NCI-H1105 treated with DMSO at 0.1 percent for 48 hours (cell line): ENCODE measurements at regions not wholly inside any gene's neighbourhood (a gene's known extent, or its start where the extent isn't known, plus 50 kb on each side); places are given as distances from the start of the nearest gene placed in this dataset.

Source experiments
- DNase-seq: peaks from one replicate; lab custom pipeline; 2025; lab: John Stamatoyannopoulos, UW

- peak; percentile 62 for DNase-seq
Measured at GRCh38 chr16:66315210-66315825, 51.2 kb upstream of the CDH5 start.

DNA sequence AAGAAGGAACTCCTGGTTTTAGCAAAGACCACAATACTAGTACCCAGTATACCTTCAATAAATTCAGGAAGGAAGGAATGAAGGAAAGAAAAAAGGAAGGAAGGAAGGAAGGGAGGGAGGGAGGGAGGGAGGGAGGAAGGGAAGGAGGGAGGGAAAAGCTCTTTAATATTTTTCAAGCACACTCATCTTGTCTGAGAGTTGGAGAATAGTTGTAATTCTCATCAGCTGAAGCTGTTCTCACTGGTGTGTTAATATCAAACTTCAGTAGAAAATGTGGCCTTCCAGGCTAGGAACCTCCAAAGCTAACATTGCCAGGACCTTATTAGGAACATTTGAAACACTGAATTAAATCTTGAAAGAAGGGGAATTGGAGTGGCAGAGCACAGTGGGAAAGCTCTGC lies 55.2 kb upstream of the CDH5 start:
- no peak for DNase-seq

GRCh38 chr16:66309215-66309807 lies 57.2 kb upstream of the CDH5 start:
- DNase-seq: no peak

DNA sequence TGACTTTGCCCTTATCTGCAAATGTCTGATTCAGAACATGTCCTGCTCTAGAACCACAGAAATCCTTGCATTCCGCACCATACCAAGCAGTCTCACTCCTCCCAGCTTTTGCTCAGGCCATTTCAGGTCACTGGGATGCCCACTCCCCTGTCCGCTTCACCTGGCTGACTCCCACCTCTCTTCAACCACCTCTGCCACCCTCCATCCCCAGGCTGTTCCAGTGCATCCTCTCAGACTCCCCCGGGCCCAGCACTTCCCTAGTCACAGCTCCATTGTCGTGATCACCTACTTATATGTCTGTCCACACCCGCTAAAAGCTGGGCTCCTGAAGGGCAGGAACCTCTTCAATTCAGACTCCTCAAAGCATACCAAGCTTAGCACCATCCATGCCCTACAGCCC lies 58.4 kb upstream of the CDH5 start:
- DNase-seq: no peak

- DNase-seq: no peak
Measured at GRCh38 chr16:66306366-66307150, 59.9 kb upstream of the CDH5 start.

DNA sequence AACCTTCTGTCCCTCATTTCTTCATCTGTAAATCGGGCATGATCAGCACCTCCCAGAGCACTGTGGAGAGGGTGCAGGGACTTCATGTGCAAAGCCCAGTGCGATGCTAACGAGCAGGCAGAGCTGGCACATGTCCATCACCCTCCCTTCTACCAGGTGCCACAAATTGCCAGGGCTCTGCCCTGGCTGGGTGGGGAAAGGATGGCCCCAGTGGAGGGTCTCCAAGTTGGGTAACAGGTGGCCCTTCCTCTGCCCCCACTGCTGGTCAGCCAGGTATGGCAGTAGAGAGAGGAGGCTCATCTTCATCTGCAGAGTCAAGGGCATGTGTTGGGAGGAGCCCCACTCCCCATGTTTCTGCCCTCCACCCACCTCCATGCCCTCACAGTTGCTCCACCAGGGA lies 61.5 kb upstream of the CDH5 start:
- DNase-seq: no peak

GRCh38 chr16:66304151-66304550 lies 62.3 kb upstream of the CDH5 start:
- peak; percentile 1 for DNase-seq

DNA sequence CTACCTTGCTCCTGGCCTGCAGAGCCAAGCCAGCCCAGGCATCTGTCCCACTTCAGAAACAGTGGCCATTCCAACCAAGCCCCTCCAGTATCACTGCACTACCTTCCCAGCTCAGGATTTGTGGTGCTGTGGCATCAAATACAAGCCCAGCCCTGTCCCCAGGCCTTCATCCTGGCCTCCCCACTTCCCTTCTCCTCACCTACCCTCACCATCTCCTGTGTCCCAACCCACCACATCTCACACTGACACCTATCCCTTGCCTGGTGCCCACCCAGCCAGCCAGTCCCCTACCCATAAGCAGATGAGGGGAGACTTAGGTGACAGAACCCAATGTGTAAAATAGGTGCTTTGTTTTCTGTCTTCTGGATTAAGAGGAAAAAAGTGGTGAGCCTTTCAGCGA lies 66.0 kb upstream of the CDH5 start:
- DNase-seq: no peak

DNA sequence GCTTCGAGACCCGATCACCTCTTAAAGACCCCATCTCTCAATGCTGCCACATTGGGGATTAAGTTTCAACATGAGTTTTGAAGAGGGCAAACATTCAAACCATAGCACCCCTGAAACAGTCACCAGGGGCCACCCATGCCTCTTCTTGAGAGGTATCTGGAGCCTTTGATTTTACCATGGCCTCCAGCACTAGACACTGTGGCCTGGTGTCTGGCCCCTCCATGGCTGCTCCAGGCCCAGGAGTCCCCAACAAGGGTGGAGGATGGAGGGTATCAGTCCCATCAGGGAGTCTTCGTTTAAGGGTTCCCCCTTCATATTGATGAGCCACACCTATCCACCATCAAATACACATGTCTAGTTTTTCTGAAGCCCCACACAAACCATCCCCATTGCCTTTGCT lies 66.5 kb upstream of the CDH5 start:
- DNase-seq: no peak

DNA sequence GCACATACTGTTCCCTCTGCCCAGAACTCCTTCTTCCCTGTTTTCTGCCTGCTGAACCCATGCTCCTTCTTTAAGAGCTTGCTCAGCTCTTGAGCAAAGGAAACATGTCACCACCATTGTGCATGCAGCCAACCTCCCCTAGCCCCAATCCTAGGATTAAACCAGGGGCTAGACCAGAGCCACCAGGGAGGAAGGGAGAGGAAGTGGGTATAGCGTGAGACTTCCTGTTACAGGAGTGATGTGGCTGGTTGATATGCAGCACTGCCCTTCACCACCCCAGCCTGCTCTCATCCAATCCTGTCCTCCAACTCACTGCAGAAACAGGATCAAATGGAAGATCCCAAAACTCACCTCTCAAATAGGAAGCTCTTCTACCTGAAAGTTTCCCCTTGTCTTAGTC lies 67.1 kb upstream of the CDH5 start:
- no peak for DNase-seq

GRCh38 chr16:66298571-66299120 lies 67.8 kb upstream of the CDH5 start:
- DNase-seq: no peak

- no peak for DNase-seq
Measured at GRCh38 chr16:66298006-66298405, 68.5 kb upstream of the CDH5 start.

- DNase-seq: no peak
Measured at GRCh38 chr16:66296591-66296990, 69.9 kb upstream of the CDH5 start.

DNA sequence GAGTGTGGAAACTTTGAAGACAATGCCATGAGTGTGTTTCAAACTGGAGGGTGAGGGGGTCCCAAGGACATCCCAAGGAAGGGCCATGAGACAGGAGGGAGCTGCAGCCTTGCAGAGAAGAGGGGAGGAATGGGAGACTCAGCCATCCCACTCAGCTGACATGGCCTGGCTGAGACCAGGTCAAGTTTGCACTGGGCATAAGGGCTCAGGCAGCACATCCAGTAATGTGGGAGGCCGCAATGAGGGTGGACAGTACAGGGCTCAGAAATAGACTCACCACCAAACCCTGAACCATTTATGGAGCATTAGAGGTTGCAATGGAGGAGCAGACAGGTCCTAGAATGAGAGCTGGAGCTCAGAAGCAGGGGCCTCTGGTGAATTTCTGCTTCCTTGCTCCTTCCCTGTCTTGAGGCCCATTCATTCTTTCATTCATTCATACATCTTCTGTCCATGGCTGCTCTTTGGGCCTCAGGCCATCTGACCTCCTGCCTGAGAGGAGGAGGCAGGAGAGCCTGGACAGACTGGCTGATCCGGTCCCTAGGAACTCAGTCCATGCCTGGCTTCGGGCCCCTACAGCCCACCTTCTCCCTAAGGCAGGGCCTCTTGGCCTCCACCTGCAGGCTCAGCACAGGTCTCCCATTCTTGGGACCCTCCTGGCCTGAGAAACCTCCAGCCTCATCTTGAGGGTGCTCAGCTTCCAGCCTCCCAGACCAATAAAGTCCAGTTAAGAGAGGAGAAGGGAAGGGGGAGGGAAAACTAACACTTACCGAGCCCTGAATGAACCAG lies 70.5 kb upstream of the CDH5 start:
- no peak for DNase-seq

DNA sequence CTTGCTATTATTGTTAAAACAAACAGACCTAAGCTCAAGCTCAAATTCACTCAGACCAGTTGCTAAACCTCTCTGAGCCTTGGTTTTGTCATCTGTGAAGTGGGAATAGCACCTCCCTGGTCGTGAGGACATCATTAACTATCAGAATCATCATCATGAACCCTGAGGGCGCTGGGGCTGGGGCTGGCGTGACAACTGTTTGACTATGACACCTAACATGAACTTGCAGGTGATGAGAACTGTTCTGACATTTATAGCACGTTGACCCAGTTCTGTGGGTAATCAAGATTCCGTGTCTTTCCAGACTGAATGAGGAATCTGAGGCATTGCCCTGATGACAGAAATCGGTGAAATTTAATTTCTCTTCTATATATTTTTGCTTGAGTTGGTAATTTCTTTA lies 71.3 kb upstream of the CDH5 start:
- DNase-seq: no peak

GRCh38 chr16:66294507-66294906 lies 72.0 kb upstream of the CDH5 start:
- no peak for DNase-seq

DNA sequence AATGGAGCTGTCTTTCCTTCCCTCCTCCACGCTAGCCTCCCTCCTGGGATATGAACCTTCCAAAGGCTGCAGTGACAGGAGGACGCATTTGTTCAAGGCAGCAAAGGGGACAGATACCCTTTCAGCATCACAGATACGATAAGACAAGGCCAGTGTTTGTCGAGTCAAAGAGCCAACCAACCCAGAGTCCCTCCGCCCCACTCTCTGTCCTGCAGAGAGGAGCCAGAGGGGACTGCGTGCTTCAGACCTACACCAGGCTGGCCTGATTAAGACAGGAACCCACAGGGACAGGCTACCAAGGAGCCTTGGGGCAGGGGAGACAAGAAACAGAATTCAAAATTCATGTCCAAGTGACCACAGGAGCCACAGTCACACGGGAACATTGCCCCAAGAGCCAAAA lies 72.6 kb upstream of the CDH5 start:
- no peak for DNase-seq

GRCh38 chr16:66293207-66293735 lies 73.2 kb upstream of the CDH5 start:
- no peak for DNase-seq

DNA sequence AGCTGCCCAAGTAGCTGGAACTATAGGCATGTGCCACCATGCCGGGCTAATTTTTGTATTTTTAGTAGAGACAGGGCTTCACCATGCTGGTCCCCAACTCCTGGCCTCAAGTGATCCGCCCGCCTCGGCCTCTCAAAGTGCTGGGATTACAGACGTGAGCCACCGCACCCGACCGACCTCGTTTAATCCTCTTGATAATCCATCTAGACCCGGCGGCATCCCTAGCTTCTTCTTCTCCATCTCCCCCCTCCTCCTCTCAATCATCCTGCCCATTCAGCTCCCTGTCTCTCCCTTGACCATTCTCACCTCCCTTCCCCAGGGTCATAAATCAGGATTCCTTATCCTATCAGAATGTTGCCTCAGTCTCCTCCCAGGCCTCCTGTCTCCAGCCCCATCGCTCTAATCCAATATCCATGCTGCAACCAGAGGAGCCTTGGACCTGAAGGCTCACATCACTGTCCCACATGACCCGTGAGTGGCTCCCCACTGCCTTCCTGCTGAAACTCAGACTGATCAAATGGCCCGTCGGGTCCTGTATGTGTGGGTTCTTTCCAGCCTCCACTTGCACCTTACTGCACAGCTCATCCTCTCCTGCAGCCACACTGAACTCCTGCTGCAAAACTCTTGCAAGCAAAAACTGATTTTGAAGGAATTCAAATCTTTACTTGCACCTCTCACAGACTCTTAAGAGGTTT lies 74.1 kb upstream of the CDH5 start:
- no peak for DNase-seq

DNA sequence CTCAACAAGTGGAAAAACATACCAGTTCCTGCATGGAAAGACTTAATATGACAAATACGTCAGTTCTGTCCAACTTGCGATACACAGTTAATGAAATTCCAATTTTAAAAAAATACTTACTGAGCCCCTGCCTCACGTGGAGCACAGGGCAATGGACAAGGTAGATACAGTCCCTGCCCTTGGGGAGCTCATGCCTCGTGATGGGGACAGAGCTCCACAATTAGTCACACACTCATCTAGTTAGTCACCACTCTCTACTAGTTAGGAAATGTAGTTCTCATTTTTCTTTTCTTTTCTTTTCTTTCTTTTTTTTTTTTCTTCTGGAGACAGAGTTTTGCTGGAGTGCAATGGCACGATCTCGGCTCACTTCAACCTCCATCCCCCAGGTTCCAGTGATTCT lies 74.7 kb upstream of the CDH5 start:
- no peak for DNase-seq

GRCh38 chr16:66290431-66290830 lies 76.1 kb upstream of the CDH5 start:
- DNase-seq: no peak

- no peak for DNase-seq
Measured at GRCh38 chr16:66289986-66290385, 76.5 kb upstream of the CDH5 start.
